ENCODE measurements at regions not wholly inside any gene's neighbourhood (a gene's known extent, or its start where the extent isn't known, plus 50 kb on each side); places are given as distances from the start of the nearest gene placed in this dataset.

- H3K27me3 ChIP-seq (ENCODE audit: control insufficient read depth in 3 of 3, insufficient read depth in 3 of 3, low read length in 3 of 3), result no peaks in the 10 kb centered on the region
- no peak overlapping the region for H3K9ac ChIP-seq (ENCODE audit: low read depth in 1 of 3, low read length in 3 of 3)
- no peak overlapping the region for H3K4me3 ChIP-seq (ENCODE audit: low read length in 3 of 3)
- no peak overlapping the region for H3K27ac ChIP-seq (ENCODE audit: low read depth, low read length)
- H3K36me3 ChIP-seq (ENCODE audit: control insufficient read depth in 3 of 3, insufficient read depth in 3 of 3, low read length in 3 of 3), result no peaks in the 10 kb centered on the region
- H3K4me1 ChIP-seq (ENCODE audit: control insufficient read depth in 3 of 3, insufficient read depth in 3 of 3, low read length in 3 of 3), result no peaks in the 10 kb centered on the region
- H3K9me3 ChIP-seq (ENCODE audit: control insufficient read depth in 3 of 3, low read length in 3 of 3), result no peaks in the 10 kb centered on the region
Measured at GRCh38 chr16:60299241-60299776, 1565.2 kb upstream of the GOT2 start.

GRCh38 chr16:60295451-60295850, 1561.3 kb upstream of the GOT2 start:
- H3K9ac ChIP-seq (ENCODE audit: low read depth in 1 of 3, low read length in 3 of 3), result no peak overlapping the region
- H3K9me3 ChIP-seq (ENCODE audit: control insufficient read depth in 3 of 3, low read length in 3 of 3), result no peaks in the 10 kb centered on the region
- H3K27ac ChIP-seq (ENCODE audit: low read depth, low read length), result no peak overlapping the region
- no peaks in the 10 kb centered on the region for H3K4me1 ChIP-seq (ENCODE audit: control insufficient read depth in 3 of 3, insufficient read depth in 3 of 3, low read length in 3 of 3)
- no peak overlapping the region for H3K4me3 ChIP-seq (ENCODE audit: low read length in 3 of 3)
- H3K27me3 ChIP-seq (ENCODE audit: control insufficient read depth in 3 of 3, insufficient read depth in 3 of 3, low read length in 3 of 3), result no peaks in the 10 kb centered on the region
- no peaks in the 10 kb centered on the region for H3K36me3 ChIP-seq (ENCODE audit: control insufficient read depth in 3 of 3, insufficient read depth in 3 of 3, low read length in 3 of 3)

GRCh38 chr16:60285794-60286193, 1551.7 kb upstream of the GOT2 start:
- H3K36me3 ChIP-seq (ENCODE audit: control insufficient read depth in 3 of 3, insufficient read depth in 3 of 3, low read length in 3 of 3), result no peaks in the 10 kb centered on the region
- no peak overlapping the region for H3K4me3 ChIP-seq (ENCODE audit: low read length in 3 of 3)
- H3K27ac ChIP-seq (ENCODE audit: low read depth, low read length), result no peak overlapping the region
- no peaks in the 10 kb centered on the region for H3K27me3 ChIP-seq (ENCODE audit: control insufficient read depth in 3 of 3, insufficient read depth in 3 of 3, low read length in 3 of 3)
- no peaks in the 10 kb centered on the region for H3K9me3 ChIP-seq (ENCODE audit: control insufficient read depth in 3 of 3, low read length in 3 of 3)
- no peak overlapping the region for H3K9ac ChIP-seq (ENCODE audit: low read depth in 1 of 3, low read length in 3 of 3)
- no peaks in the 10 kb centered on the region for H3K4me1 ChIP-seq (ENCODE audit: control insufficient read depth in 3 of 3, insufficient read depth in 3 of 3, low read length in 3 of 3)

GRCh38 chr16:60279061-60279665, 1545.0 kb upstream of the GOT2 start:
- no peaks in the 10 kb centered on the region for H3K36me3 ChIP-seq (ENCODE audit: control insufficient read depth in 3 of 3, insufficient read depth in 3 of 3, low read length in 3 of 3)
- H3K4me3 ChIP-seq (ENCODE audit: low read length in 3 of 3), result no peak overlapping the region
- no peaks in the 10 kb centered on the region for H3K27me3 ChIP-seq (ENCODE audit: control insufficient read depth in 3 of 3, insufficient read depth in 3 of 3, low read length in 3 of 3)
- H3K4me1 ChIP-seq (ENCODE audit: control insufficient read depth in 3 of 3, insufficient read depth in 3 of 3, low read length in 3 of 3), result no peaks in the 10 kb centered on the region
- no peak overlapping the region for H3K27ac ChIP-seq (ENCODE audit: low read depth, low read length)
- H3K9ac ChIP-seq (ENCODE audit: low read depth in 1 of 3, low read length in 3 of 3), result no peak overlapping the region
- no peaks in the 10 kb centered on the region for H3K9me3 ChIP-seq (ENCODE audit: control insufficient read depth in 3 of 3, low read length in 3 of 3)

GRCh38 chr16:60274431-60275019, 1540.4 kb upstream of the GOT2 start:
- no peaks in the 10 kb centered on the region for H3K27me3 ChIP-seq (ENCODE audit: control insufficient read depth in 3 of 3, insufficient read depth in 3 of 3, low read length in 3 of 3)
- H3K4me3 ChIP-seq (ENCODE audit: low read length in 3 of 3), result no peak overlapping the region
- no peaks in the 10 kb centered on the region for H3K36me3 ChIP-seq (ENCODE audit: control insufficient read depth in 3 of 3, insufficient read depth in 3 of 3, low read length in 3 of 3)
- no peaks in the 10 kb centered on the region for H3K4me1 ChIP-seq (ENCODE audit: control insufficient read depth in 3 of 3, insufficient read depth in 3 of 3, low read length in 3 of 3)
- no peak overlapping the region for H3K27ac ChIP-seq (ENCODE audit: low read depth, low read length)
- H3K9me3 ChIP-seq (ENCODE audit: control insufficient read depth in 3 of 3, low read length in 3 of 3), result no peaks in the 10 kb centered on the region
- no peak overlapping the region for H3K9ac ChIP-seq (ENCODE audit: low read depth in 1 of 3, low read length in 3 of 3)

GRCh38 chr16:60271781-60272180, 1537.7 kb upstream of the GOT2 start:
- no peak overlapping the region for H3K27ac ChIP-seq (ENCODE audit: low read depth, low read length)
- no peaks in the 10 kb centered on the region for H3K36me3 ChIP-seq (ENCODE audit: control insufficient read depth in 3 of 3, insufficient read depth in 3 of 3, low read length in 3 of 3)
- no peak overlapping the region for H3K4me3 ChIP-seq (ENCODE audit: low read length in 3 of 3)
- H3K9me3 ChIP-seq (ENCODE audit: control insufficient read depth in 3 of 3, low read length in 3 of 3), result no peaks in the 10 kb centered on the region
- H3K27me3 ChIP-seq (ENCODE audit: control insufficient read depth in 3 of 3, insufficient read depth in 3 of 3, low read length in 3 of 3), result no peaks in the 10 kb centered on the region
- H3K9ac ChIP-seq (ENCODE audit: low read depth in 1 of 3, low read length in 3 of 3), result no peak overlapping the region
- H3K4me1 ChIP-seq (ENCODE audit: control insufficient read depth in 3 of 3, insufficient read depth in 3 of 3, low read length in 3 of 3), result no peaks in the 10 kb centered on the region

GRCh38 chr16:60271025-60271771, 1537.1 kb upstream of the GOT2 start:
- Histone ChIP-seq H3K9me3 (ENCODE audit: control insufficient read depth in 3 of 3, low read length in 3 of 3) (no peaks in the 10 kb centered on the region), H3K9ac (ENCODE audit: low read depth in 1 of 3, low read length in 3 of 3) (no peak overlapping the region), H3K36me3 (ENCODE audit: control insufficient read depth in 3 of 3, insufficient read depth in 3 of 3, low read length in 3 of 3) (no peaks in the 10 kb centered on the region)

GRCh38 chr16:60261425-60261824, 1527.3 kb upstream of the GOT2 start:
- no peaks in the 10 kb centered on the region for H3K36me3 ChIP-seq (ENCODE audit: control insufficient read depth in 3 of 3, insufficient read depth in 3 of 3, low read length in 3 of 3)
- H3K9ac ChIP-seq (ENCODE audit: low read depth in 1 of 3, low read length in 3 of 3), result no peak overlapping the region
- H3K4me1 ChIP-seq (ENCODE audit: control insufficient read depth in 3 of 3, insufficient read depth in 3 of 3, low read length in 3 of 3), result no peaks in the 10 kb centered on the region
- H3K27ac ChIP-seq (ENCODE audit: low read depth, low read length), result no peak overlapping the region
- no peaks in the 10 kb centered on the region for H3K27me3 ChIP-seq (ENCODE audit: control insufficient read depth in 3 of 3, insufficient read depth in 3 of 3, low read length in 3 of 3)
- no peak overlapping the region for H3K4me3 ChIP-seq (ENCODE audit: low read length in 3 of 3)
- no peaks in the 10 kb centered on the region for H3K9me3 ChIP-seq (ENCODE audit: control insufficient read depth in 3 of 3, low read length in 3 of 3)

More at GRCh38 chr16:60271025-60271771, 1537.1 kb upstream of the GOT2 start:
- H3K4me3 ChIP-seq (ENCODE audit: low read length in 3 of 3), result no peak overlapping the region
- no peaks in the 10 kb centered on the region for H3K4me1 ChIP-seq (ENCODE audit: control insufficient read depth in 3 of 3, insufficient read depth in 3 of 3, low read length in 3 of 3)
- H3K27ac ChIP-seq (ENCODE audit: low read depth, low read length), result no peak overlapping the region
- no peaks in the 10 kb centered on the region for H3K27me3 ChIP-seq (ENCODE audit: control insufficient read depth in 3 of 3, insufficient read depth in 3 of 3, low read length in 3 of 3)

GRCh38 chr16:60259956-60260355, 1525.8 kb upstream of the GOT2 start:
- no peak overlapping the region for H3K9ac ChIP-seq (ENCODE audit: low read depth in 1 of 3, low read length in 3 of 3)
- H3K27ac ChIP-seq (ENCODE audit: low read depth, low read length), result no peak overlapping the region
- no peaks in the 10 kb centered on the region for H3K36me3 ChIP-seq (ENCODE audit: control insufficient read depth in 3 of 3, insufficient read depth in 3 of 3, low read length in 3 of 3)
- no peaks in the 10 kb centered on the region for H3K27me3 ChIP-seq (ENCODE audit: control insufficient read depth in 3 of 3, insufficient read depth in 3 of 3, low read length in 3 of 3)
- no peaks in the 10 kb centered on the region for H3K9me3 ChIP-seq (ENCODE audit: control insufficient read depth in 3 of 3, low read length in 3 of 3)
- H3K4me3 ChIP-seq (ENCODE audit: low read length in 3 of 3), result no peak overlapping the region
- no peaks in the 10 kb centered on the region for H3K4me1 ChIP-seq (ENCODE audit: control insufficient read depth in 3 of 3, insufficient read depth in 3 of 3, low read length in 3 of 3)

- Histone ChIP-seq H3K9me3 (ENCODE audit: control insufficient read depth in 3 of 3, low read length in 3 of 3) (no peaks in the 10 kb centered on the region), H3K4me3 (ENCODE audit: low read length in 3 of 3) (no peak overlapping the region), H3K9ac (ENCODE audit: low read depth in 1 of 3, low read length in 3 of 3) (no peak overlapping the region), H3K27me3 (ENCODE audit: control insufficient read depth in 3 of 3, insufficient read depth in 3 of 3, low read length in 3 of 3) (no peaks in the 10 kb centered on the region), H3K36me3 (ENCODE audit: control insufficient read depth in 3 of 3, insufficient read depth in 3 of 3, low read length in 3 of 3) (no peaks in the 10 kb centered on the region), H3K4me1 (ENCODE audit: control insufficient read depth in 3 of 3, insufficient read depth in 3 of 3, low read length in 3 of 3) (no peaks in the 10 kb centered on the region), H3K27ac (ENCODE audit: low read depth, low read length) (no peak overlapping the region)
Measured at GRCh38 chr16:60246086-60246485, 1512.0 kb upstream of the GOT2 start.
